ENCODE measurements at regions not wholly inside any gene's neighbourhood (a gene's known extent, or its start where the extent isn't known, plus 50 kb on each side); places are given as distances from the start of the nearest gene placed in this dataset.
A peak's percentile ranks its signal among the peaks of the same experiment; 100 is the strongest.

GRCh38 chr5:115374057-115374775 lies 77.8 kb upstream of the CCDC112 start:
- DNase-seq = no peak

GRCh38 chr5:115372146-115372545 lies 75.7 kb upstream of the CCDC112 start:
- peak; percentile 31 for DNase-seq

- no peak for DNase-seq
Observed at GRCh38 chr5:115369430-115370144, 73.1 kb upstream of the CCDC112 start.

GRCh38 chr5:115366223-115366622 lies 69.8 kb upstream of the CCDC112 start:
- peak; percentile 96 for DNase-seq

- DNase-seq = no peak
Observed at GRCh38 chr5:115363879-115364278, 67.4 kb upstream of the CCDC112 start.

GRCh38 chr5:115360046-115360685 lies 63.7 kb upstream of the CCDC112 start:
- peak; percentile 23 for DNase-seq

- DNase-seq = no peak
Observed at GRCh38 chr5:115355767-115356381, 59.4 kb upstream of the CCDC112 start.

- DNase-seq = no peak
Observed at GRCh38 chr5:115355095-115355494, 58.6 kb upstream of the CCDC112 start.

GRCh38 chr5:115354246-115354645 lies 57.8 kb upstream of the CCDC112 start:
- no peak for DNase-seq

- DNase-seq = no peak
Observed at GRCh38 chr5:115352571-115352970, 56.1 kb upstream of the CCDC112 start.

GRCh38 chr5:115351356-115352195 lies 55.1 kb upstream of the CCDC112 start:
- peak; percentile 53 for DNase-seq

- DNase-seq = no peak
Observed at GRCh38 chr5:115350894-115351293, 54.4 kb upstream of the CCDC112 start.

- peak; percentile 84 for DNase-seq
Observed at GRCh38 chr5:115349001-115349817, 52.8 kb upstream of the CCDC112 start.

- DNase-seq = no peak
Observed at GRCh38 chr5:115348175-115348574, 51.7 kb upstream of the CCDC112 start.

All from fibroblast of skin of right biceps (primary cell).